Thymus (tissue), 11 donors: ENCODE measurements at regions not wholly inside any gene's neighbourhood (a gene's known extent, or its start where the extent isn't known, plus 50 kb on each side); places are given as distances from the start of the nearest gene placed in this dataset.

Experiments
- DNase-seq, 9 donors: peaks; one replicate each; pipeline ENCODE4 v3.0.0-alpha.2; 2013; ENCODE audit warnings: low spot score in 9 of 9, low read depth in 6 of 9, missing footprints in 1 of 9
- H3K27ac ChIP-seq, 2 donors: one replicate each; pipeline ENCODE4 v1.5.1; 2013; ENCODE audit warnings: control low read depth in 1 of 2, low read depth in 1 of 2, low read length in 1 of 2, mild to moderate bottlenecking in 1 of 2, moderate library complexity in 1 of 2
- H3K27me3 ChIP-seq, 2 donors: one replicate each; pipeline ENCODE4 v1.5.1; 2013; ENCODE audit warnings: low read length in 1 of 2; ENCODE audit not compliant: control insufficient read depth in 2 of 2, insufficient read depth in 1 of 2
- H3K36me3 ChIP-seq, 2 donors: one replicate each; pipeline ENCODE4 v1.5.1; 2013; ENCODE audit warnings: low read length in 1 of 2, mild to moderate bottlenecking in 1 of 2, moderate library complexity in 1 of 2; ENCODE audit not compliant: control insufficient read depth in 2 of 2, insufficient read depth in 2 of 2
- H3K4me1 ChIP-seq, 2 donors: one replicate each; pipeline ENCODE4 v1.5.1; 2013; ENCODE audit warnings: low read length in 2 of 2; ENCODE audit not compliant: control insufficient read depth in 2 of 2, insufficient read depth in 2 of 2
- H3K4me3 ChIP-seq, 2 donors: one replicate each; pipeline ENCODE4 v1.5.1; 2013; ENCODE audit warnings: low read length in 2 of 2, control low read depth in 1 of 2, mild to moderate bottlenecking in 1 of 2
- H3K9me3 ChIP-seq, 2 donors: one replicate each; pipeline ENCODE4 v1.5.1; 2013; ENCODE audit warnings: low read length in 1 of 2, mild to moderate bottlenecking in 1 of 2; ENCODE audit not compliant: control insufficient read depth in 2 of 2, insufficient read depth in 1 of 2
- WGBS: extraction: QIAGEN DNeasy Blood & Tissue Kit; methylation state at CpG from one replicate; pipeline ENCODE4 v1.1.7; 2013; 5-methylcytosine and 5-hydroxymethylcytosine counted together
- donor health status: healthy.

- no peaks in the 10 kb centered on the region for H3K4me1 ChIP-seq
These were observed 710.3 kb upstream of the KIRREL3 start for GRCh38 chr11:127710831-127711230.

GRCh38 chr11:127709960-127710359 is 709.4 kb upstream of the KIRREL3 start:
- no peak overlapping the region for H3K27ac ChIP-seq
- no peaks in the 10 kb centered on the region for H3K36me3 ChIP-seq
- H3K27me3 ChIP-seq = no peaks in the 10 kb centered on the region
- DNase-seq = no peak
- 65% methylated on average over 3 of the region's 3 CpGs for WGBS
- H3K9me3 ChIP-seq = no peaks in the 10 kb centered on the region
- no peaks in the 10 kb centered on the region for H3K4me1 ChIP-seq
- no peak overlapping the region for H3K4me3 ChIP-seq

More at GRCh38 chr11:127710831-127711230, 710.3 kb upstream of the KIRREL3 start:
- H3K27ac ChIP-seq = no peak overlapping the region
- no peaks in the 10 kb centered on the region for H3K9me3 ChIP-seq
- 95% methylated on average over 1 of the region's 1 CpG for WGBS
- DNase-seq = no peak
- no peaks in the 10 kb centered on the region for H3K36me3 ChIP-seq
- no peaks in the 10 kb centered on the region for H3K27me3 ChIP-seq
- no peak overlapping the region for H3K4me3 ChIP-seq

GRCh38 chr11:127693686-127694085 is 693.1 kb upstream of the KIRREL3 start:
- H3K27ac ChIP-seq = no peak overlapping the region
- WGBS = 92% methylated on average over 3 of the region's 3 CpGs

GRCh38 chr11:127683321-127683720 is 682.8 kb upstream of the KIRREL3 start:
- Histone ChIP-seq H3K36me3 (no peaks in the 10 kb centered on the region), H3K4me3 (no peak overlapping the region), H3K9me3 (no peaks in the 10 kb centered on the region), H3K4me1 (no peaks in the 10 kb centered on the region), H3K27ac (no peak overlapping the region), H3K27me3 (no peaks in the 10 kb centered on the region)
- WGBS = 97% methylated on average over 4 of the region's 4 CpGs
- DNase-seq = no peak

More at GRCh38 chr11:127693686-127694085, 693.1 kb upstream of the KIRREL3 start:
- DNase-seq = no peak
- H3K36me3 ChIP-seq = no peaks in the 10 kb centered on the region
- H3K4me1 ChIP-seq = no peaks in the 10 kb centered on the region
- no peaks in the 10 kb centered on the region for H3K9me3 ChIP-seq
- no peak overlapping the region for H3K4me3 ChIP-seq
- no peaks in the 10 kb centered on the region for H3K27me3 ChIP-seq

GRCh38 chr11:127679816-127680545 is 679.4 kb upstream of the KIRREL3 start:
- Histone ChIP-seq H3K36me3 (no peaks in the 10 kb centered on the region), H3K9me3 (no peaks in the 10 kb centered on the region), H3K27me3 (no peaks in the 10 kb centered on the region), H3K4me1 (no peaks in the 10 kb centered on the region), H3K27ac (no peak overlapping the region), H3K4me3 (no peak overlapping the region)
- WGBS = 93% methylated on average over 8 of the region's 8 CpGs
- DNase-seq = no peak

GRCh38 chr11:127678631-127679030 is 678.1 kb upstream of the KIRREL3 start:
- 85% methylated on average over 2 of the region's 2 CpGs for WGBS
- no peak overlapping the region for H3K4me3 ChIP-seq

GRCh38 chr11:127677660-127678425 is 677.3 kb upstream of the KIRREL3 start:
- 97% methylated on average over 4 of the region's 4 CpGs for WGBS
- Histone ChIP-seq H3K4me1 (no peaks in the 10 kb centered on the region), H3K36me3 (no peaks in the 10 kb centered on the region), H3K27me3 (no peaks in the 10 kb centered on the region), H3K4me3 (no peak overlapping the region), H3K9me3 (no peaks in the 10 kb centered on the region), H3K27ac (no peak overlapping the region)
- DNase-seq = no peak

More at GRCh38 chr11:127678631-127679030, 678.1 kb upstream of the KIRREL3 start:
- no peak for DNase-seq
- Histone ChIP-seq H3K27me3 (no peaks in the 10 kb centered on the region), H3K9me3 (no peaks in the 10 kb centered on the region), H3K27ac (no peak overlapping the region), H3K4me1 (no peaks in the 10 kb centered on the region), H3K36me3 (no peaks in the 10 kb centered on the region)

GRCh38 chr11:127675581-127675980 is 675.0 kb upstream of the KIRREL3 start:
- Histone ChIP-seq H3K27ac (no peak overlapping the region), H3K9me3 (no peaks in the 10 kb centered on the region), H3K4me1 (no peaks in the 10 kb centered on the region), H3K4me3 (no peak overlapping the region), H3K36me3 (no peaks in the 10 kb centered on the region), H3K27me3 (no peaks in the 10 kb centered on the region)
- WGBS = 91% methylated on average over 2 of the region's 2 CpGs
- no peak for DNase-seq

- Histone ChIP-seq H3K36me3 (no peaks in the 10 kb centered on the region), H3K27ac (no peak overlapping the region), H3K4me3 (no peak overlapping the region), H3K4me1 (no peaks in the 10 kb centered on the region), H3K27me3 (no peaks in the 10 kb centered on the region), H3K9me3 (no peaks in the 10 kb centered on the region)
- 96% methylated on average over 2 of the region's 2 CpGs for WGBS
- DNase-seq = no peak
These were observed 674.2 kb upstream of the KIRREL3 start for GRCh38 chr11:127674754-127675153.
